ENCODE measurements at regions not wholly inside any gene's neighbourhood (a gene's known extent, or its start where the extent isn't known, plus 50 kb on each side); places are given as distances from the start of the nearest gene placed in this dataset.
"Not testable (repeated sequence)": the region's sequence is repeated elsewhere in the genome, so short reads cannot be mapped to it uniquely, and the experiment has no call there.

GRCh38 chr1:65020774-65021173, 54.4 kb upstream of the JAK1 start:
- no peak for DNase-seq

DNA sequence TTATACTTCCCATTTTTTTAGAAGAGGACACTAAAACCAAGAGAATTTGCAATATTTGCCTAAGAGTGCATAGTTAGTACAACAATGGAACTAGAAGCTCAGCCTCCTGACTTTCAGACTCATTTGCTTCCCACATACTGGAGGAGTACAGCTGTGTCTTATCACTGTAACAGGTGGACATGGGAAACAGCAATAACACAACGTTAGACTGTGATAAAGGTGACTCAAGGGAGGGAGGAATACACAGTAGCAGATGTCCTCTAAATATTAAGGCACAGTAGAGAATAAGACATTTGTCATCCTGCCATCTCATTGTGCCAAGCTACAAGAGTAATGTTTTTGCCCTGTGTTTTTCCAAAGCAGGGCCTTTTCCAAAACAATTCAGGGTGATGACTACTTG, 55.4 kb upstream of the JAK1 start:
- no peak for DNase-seq

DNA sequence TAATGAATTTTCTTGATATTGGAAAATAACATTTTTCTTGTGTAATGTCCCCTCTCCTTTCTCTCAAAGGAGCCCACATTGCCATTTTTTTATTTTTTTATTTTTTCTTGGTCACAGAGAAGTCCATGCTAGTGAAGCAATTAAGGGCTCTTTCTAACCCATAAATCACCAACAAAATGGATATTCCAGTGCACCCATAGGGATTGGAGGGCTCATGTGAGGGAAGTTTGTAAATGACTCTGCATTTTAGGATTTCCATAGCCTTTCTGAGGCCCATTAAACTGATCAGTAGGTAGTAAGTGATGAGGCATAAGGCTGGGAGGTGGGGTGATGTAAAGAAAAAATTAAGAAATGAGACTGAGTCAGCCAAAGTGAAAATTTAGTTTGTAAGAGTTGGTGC, 55.9 kb upstream of the JAK1 start:
- no peak for DNase-seq

DNA sequence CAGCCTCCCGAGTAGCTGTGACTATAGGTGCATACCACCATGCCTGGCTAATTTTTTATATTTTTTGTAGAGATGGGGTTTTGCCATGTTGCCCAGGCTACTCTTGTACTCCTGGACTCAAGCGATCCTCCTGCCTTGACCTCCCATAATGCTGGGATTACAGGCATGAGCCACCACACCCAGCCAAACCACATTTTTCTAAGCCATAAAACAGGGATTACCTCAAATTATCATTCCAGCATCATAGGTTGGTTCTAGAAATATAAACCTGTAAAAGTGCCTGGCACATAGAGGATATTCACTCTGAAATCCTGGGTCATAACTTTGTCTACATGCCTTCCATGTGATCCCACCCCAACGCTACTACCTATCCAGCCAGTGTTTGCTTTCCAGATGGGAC, 59.4 kb upstream of the JAK1 start:
- DNase-seq: no peak

DNA sequence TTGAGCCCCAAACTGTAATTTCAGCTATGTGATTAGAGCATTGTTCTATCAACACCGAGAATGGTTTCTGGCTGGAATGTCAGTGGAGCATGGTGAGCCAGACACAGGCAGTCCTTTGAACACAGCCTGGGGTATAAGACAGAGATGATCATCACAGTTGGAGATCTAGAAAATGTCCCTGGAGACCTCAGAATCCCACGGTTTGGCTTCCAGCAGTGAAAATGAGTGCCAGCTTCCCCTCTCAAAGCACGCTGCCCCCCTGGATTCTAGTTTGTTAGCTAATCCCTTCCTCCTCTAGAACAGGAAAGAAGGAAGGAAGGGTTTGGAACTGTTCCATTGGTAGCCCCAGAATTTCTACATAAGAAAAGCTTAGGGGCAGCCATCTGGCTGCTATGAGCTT, 59.9 kb upstream of the JAK1 start:
- DNase-seq: no peak

DNA sequence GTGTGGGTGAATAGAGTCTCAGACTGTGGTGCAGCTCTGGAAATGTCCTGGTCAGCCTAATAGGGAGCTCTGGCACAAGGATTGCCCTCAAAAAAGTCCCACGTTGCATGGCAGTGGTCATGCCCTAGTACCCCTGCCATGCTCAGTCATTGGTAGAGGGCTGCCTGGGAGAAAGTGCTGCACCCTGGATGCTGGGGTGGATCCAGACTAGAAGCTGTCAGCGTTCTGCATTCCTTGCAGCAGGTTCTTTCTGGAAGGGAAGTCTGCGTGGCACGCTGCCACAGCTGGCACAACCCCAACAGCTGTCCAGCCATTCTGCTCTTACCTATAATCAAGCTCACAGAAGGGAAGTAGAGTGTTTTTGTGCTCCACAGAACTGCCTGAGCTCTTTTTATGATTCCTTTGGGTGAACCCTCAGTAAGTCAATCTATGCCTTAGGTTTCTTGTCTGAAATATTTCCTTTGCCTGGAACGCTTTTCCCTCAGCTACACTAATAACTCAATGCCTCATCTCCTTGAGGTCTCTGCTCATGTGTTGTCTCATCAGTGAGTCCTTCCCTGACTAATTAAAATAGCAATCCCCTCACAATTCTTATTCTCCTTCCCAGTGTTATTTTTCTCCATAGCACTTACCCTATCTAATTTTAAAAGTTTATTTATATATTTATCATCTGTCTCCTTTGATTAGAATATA, 61.5 kb upstream of the JAK1 start:
- no peak for DNase-seq

DNA sequence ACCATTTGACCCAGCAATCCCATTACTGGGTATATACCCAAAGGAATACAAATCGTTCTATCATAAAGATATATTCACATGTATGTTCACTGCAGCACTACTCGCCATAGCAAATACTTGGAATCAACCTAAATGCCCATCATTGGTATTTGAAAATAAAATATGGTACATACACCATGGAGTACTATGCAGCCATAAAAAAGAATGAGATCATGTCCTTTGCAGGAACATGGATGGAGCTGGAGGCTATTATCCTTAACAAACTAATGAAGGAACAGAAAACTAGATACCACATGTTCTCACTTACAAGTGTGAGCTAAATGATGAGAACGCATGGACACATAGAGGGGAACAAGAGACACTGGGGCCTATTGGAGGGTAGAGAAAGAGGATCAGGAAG, 63.1 kb upstream of the JAK1 start:
- not testable (repeated sequence) for DNase-seq

DNA sequence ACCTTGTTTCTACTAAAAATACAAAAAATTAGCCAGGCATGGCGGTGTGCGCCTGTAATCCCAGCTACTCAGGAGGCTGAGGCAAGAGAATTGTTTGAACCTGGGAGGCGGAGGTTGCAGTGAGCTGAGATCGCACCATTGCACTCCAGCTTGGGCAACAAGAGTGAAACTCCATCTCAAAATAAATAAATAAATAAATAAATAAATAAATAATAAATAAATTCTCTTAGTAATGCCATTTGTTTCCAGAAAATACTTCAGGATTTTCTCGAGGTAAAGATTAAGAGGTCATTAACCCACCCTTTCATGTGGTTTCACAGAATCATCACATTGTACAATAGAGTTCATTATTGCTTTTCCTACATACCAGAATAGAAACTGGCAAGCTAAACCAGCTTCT, 68.5 kb upstream of the JAK1 start:
- not testable (repeated sequence) for DNase-seq

- DNase-seq: no peak
Measured at GRCh38 chr1:65036570-65037051, 70.3 kb upstream of the JAK1 start.

- no peak for DNase-seq
Measured at GRCh38 chr1:65039066-65039465, 72.7 kb upstream of the JAK1 start.

GRCh38 chr1:65039508-65039907, 73.2 kb upstream of the JAK1 start:
- no peak for DNase-seq

DNA sequence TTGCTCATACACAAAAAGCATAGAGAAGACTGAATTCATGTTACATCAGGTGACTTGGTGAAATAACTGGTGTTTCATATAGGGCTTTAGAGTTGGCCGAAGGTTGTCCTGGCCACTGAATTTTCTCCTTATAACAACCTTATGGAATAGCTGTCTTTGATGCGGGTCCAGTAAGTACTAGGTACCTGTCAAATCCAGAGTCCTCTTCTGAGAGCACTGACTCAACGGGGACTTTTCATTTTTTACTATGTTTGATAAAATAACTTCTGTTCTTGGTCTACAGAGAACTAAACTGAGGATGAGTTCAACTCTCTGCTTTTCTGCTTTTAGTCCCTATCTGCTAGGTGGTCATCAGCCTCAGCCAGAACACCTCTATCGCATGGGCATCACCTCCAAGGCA, 76.1 kb upstream of the JAK1 start:
- DNase-seq: no peak

DNA sequence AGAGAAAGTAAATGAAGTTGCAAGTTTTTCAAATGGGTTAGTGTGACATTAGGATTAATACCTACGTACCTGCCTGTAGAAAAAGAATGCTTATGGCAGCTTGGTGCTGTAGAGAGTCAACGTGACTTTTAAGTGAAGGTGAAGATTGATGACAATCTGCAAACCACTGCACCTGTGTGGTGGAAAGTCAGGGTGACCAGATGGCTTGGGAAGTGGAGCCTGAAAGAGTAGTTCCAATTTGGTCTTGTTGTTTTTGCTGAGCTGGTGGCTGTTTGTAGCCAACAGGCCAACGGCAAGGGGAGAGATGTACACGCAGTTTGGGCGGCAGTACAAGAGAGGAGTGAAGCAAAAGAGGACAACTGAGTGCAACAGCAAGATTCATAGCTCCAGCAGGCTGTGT, 78.1 kb upstream of the JAK1 start:
- no peak for DNase-seq

- DNase-seq: no peak
Measured at GRCh38 chr1:65045022-65045817, 78.9 kb upstream of the JAK1 start.

GRCh38 chr1:65048335-65048734, 82.0 kb upstream of the JAK1 start:
- DNase-seq: no peak

GRCh38 chr1:65049941-65050713, 83.8 kb upstream of the JAK1 start:
- peak in 1 of 2 experiments; percentile 17 for DNase-seq

DNA sequence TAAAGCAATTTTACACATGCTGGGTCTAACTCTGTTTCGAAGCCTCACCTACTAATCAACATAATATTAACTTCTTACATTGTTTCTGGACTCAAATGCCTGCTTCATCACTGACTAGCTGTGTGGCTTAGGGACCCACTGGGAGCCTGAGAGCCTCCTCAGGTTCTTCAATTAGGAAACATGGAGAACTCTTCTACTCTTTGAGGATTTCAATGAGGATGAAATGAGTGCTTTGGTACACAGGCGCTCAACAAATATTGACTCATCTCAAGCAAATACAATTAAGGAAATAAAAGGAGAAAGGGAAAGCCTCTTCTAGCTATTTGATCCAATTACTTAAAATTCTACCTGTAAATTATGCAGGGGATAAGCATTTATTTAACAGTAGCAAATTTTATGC, 84.4 kb upstream of the JAK1 start:
- DNase-seq: no peak

GRCh38 chr1:65054481-65054880, 88.1 kb upstream of the JAK1 start:
- no peak for DNase-seq

DNA sequence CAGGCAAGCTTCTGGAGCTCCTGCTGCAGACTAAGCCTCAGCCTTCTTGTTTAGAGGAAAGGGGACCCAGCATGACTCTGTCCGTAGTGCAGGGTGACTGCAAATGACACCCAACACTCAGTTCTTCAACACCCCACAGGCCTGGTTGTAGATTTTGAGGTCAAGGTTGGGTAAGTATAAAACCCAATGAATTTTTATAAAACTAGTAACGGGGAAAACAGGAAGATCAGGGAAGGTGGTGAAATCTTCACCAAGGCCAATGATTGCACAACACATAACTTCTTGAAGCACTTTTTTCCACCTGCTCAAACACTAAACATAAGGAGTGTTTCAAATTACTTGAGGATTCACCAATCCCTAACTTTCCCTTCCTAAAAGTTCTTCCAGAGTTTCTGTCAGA, 89.4 kb upstream of the JAK1 start:
- DNase-seq: no peak

GRCh38 chr1:65056234-65056633, 89.9 kb upstream of the JAK1 start:
- no peak for DNase-seq

DNA sequence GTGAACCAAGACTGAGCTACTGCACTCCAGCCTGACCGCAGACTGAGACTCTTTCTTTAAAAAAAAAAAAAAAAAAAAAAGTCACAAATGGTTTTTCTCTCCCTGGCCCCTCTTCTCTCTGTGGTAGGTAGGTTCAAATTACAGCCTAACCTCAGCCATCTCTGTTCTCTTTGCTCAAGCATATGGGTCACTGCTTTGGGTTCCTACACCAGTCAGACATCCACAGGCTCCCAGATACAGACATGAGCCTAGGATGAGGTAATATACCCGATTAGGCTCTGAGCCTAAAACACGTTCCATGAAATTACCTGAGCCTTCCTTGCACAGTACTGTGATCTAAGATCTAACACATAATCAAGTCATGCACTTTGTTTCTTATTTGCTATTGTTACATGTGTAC, 90.5 kb upstream of the JAK1 start:
- DNase-seq: no peak

GRCh38 chr1:65059930-65060538, 88.0 kb upstream of the AK4 start:
- DNase-seq: no peak

GRCh38 chr1:65062339-65062738, 85.7 kb upstream of the AK4 start:
- DNase-seq: no peak
